Small intestine (tissue), 7 donors: ENCODE measurements at regions not wholly inside any gene's neighbourhood (a gene's known extent, or its start where the extent isn't known, plus 50 kb on each side); places are given as distances from the start of the nearest gene placed in this dataset.

Experiments used
- DNase-seq, 2 donors: peaks; one replicate each; pipeline versions ENCODE4 v3.0.0 to v3.0.0-alpha.2; 2013
- FAIRE-seq: peaks from 2 replicates; lab custom pipeline; 2012; peaks lifted over from hg19 to GRCh38; lab: Jason Lieb, UNC
- H3K27ac ChIP-seq, 3 donors: one replicate each; pipeline ENCODE4 v1.5.1; 2013; ENCODE audit warnings: low read length in 2 of 3, mild to moderate bottlenecking in 2 of 3, control low read depth in 1 of 3, inconsistent platforms in 1 of 3, low read depth in 1 of 3, moderate library complexity in 1 of 3
- H3K27me3 ChIP-seq, 3 donors: one replicate each; pipeline ENCODE4 v1.6.1; 2013; ENCODE audit warnings: low read length in 3 of 3, inconsistent platforms in 1 of 3; ENCODE audit not compliant: control insufficient read depth in 3 of 3, insufficient read depth in 3 of 3
- H3K36me3 ChIP-seq, 3 donors: one replicate each; pipeline ENCODE4 v1.6.1; 2013; ENCODE audit warnings: low read length in 3 of 3, inconsistent platforms in 1 of 3, low read depth in 1 of 3, mild to moderate bottlenecking in 1 of 3, moderate library complexity in 1 of 3; ENCODE audit not compliant: control insufficient read depth in 3 of 3, insufficient read depth in 2 of 3
- H3K4me1 ChIP-seq, 3 donors: one replicate each; pipeline ENCODE4 v1.6.1; 2013; ENCODE audit warnings: low read length in 2 of 3, inconsistent platforms in 1 of 3, low read depth in 1 of 3, mild to moderate bottlenecking in 1 of 3, moderate library complexity in 1 of 3; ENCODE audit not compliant: control insufficient read depth in 3 of 3, insufficient read depth in 2 of 3
- H3K4me3 ChIP-seq, 3 donors: one replicate each; pipeline ENCODE4 v1.5.1; 2013; ENCODE audit warnings: low read length in 3 of 3, control low read depth in 1 of 3, inconsistent platforms in 1 of 3, low read depth in 1 of 3, mild to moderate bottlenecking in 1 of 3, moderate library complexity in 1 of 3
- H3K9me3 ChIP-seq, 2 donors: one replicate each; pipeline ENCODE4 v1.6.1; 2013; ENCODE audit warnings: low read depth in 1 of 2, low read length in 1 of 2; ENCODE audit not compliant: control insufficient read depth in 2 of 2, insufficient read depth in 1 of 2
- WGBS, 3 donors: extraction: QIAGEN DNeasy Blood & Tissue Kit; methylation state at CpG; one replicate each; pipeline ENCODE4 v1.1.7; 2013; 5-methylcytosine and 5-hydroxymethylcytosine counted together
- donor health status: healthy with polysubstance abuse.
- donor health status: control.
- donor health status: control.
- donor health status: Bipolar disorder and iron deficiency.
- donor health status: healthy.

DNA sequence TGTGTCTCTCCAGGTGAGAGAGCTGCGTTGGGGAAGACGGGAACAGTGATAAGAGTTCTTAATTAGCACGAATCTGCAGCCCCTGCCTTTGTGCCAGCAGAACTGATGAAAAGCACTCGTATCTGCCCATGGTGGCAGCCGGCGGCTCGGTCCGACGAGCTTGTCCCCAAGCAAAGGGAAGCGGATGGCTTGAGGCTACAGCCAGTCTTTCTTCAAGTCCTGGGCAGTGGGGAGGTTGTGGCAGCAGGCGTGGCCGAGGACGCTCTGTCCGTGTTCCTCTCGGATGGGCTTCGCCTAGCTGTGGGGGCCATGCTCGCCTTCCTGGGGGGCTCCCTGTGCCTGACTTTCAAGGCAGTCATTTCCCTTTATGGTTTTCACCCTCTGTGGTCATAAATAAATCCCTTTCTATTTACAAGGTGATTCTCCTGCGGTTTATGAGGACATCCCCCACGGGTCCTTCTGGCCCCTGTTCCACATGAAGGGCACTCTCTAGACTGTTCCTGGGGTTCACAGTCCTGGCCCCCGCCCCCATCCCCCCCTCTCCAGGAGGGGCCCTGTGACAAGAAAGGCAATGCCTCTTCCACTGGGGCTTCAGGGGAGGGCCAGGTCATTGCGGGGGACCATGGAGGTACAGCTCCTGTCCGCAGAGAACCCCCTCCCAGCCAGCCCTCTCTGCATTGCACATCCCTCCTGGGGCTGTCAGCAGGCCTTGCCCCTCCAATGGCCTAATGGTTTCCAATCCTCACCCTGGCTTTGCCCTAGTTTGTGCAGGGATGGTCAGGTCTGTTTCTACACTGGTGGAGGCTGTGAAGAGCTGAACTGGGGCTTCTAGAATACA, 1212.3 kb downstream of the BRD1 start:
- no peak overlapping the region for H3K4me3 ChIP-seq
- no peaks in the 10 kb centered on the region for H3K36me3 ChIP-seq
- no peaks in the 10 kb centered on the region for H3K4me1 ChIP-seq
- DNase-seq (no peak), FAIRE-seq (no peak)
- H3K27ac ChIP-seq: no peak overlapping the region
- H3K9me3 ChIP-seq: peaks cover 0 to 5% of the 10 kb centered on the region in 2 donors
- no peaks in the 10 kb centered on the region for H3K27me3 ChIP-seq
- WGBS, 3 donors: 67 to 77% (median 72%) methylated on average over 22 of the region's 22 CpGs

DNA sequence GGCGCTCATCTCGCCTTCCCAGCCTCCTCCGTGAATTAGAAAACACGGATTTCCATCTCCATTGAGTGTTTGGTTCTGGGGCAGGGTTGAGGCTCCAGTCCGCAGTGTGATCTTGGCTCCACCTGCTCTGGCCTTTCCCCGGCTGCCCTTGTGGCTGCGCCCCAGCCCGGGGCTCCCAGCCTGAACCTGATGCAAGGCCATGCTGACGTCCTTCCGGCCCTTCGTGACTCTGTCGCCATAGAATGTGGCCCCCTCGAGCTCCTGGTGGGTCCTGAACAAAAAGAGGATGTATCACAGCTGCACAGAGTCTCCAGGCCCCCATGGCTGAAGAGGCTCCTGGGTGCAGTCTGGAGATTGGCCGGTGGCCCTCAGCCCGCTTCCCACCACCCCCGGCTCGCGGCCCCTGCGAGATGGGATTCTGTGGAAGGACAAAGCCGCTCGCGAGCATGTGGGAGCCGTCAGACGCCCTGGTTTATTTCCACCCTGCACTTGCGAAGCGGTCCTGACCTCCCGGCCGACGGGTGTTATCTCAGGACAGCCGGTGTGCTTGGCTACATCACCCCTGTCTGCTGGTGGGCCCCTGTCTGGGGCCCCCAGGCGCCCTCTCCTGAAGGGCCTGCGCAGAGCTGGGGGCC, 1214.0 kb downstream of the BRD1 start:
- WGBS, 3 donors: 81 to 86% (median 84%) methylated on average over 32 of the region's 32 CpGs
- no peak overlapping the region for H3K4me3 ChIP-seq
- DNase-seq (no peak), FAIRE-seq (no peak)
- H3K36me3 ChIP-seq: no peaks in the 10 kb centered on the region
- H3K4me1 ChIP-seq: no peaks in the 10 kb centered on the region
- no peak overlapping the region for H3K27ac ChIP-seq
- H3K9me3 ChIP-seq: peaks cover 0 to 5% of the 10 kb centered on the region in 2 donors
- H3K27me3 ChIP-seq: no peaks in the 10 kb centered on the region

DNA sequence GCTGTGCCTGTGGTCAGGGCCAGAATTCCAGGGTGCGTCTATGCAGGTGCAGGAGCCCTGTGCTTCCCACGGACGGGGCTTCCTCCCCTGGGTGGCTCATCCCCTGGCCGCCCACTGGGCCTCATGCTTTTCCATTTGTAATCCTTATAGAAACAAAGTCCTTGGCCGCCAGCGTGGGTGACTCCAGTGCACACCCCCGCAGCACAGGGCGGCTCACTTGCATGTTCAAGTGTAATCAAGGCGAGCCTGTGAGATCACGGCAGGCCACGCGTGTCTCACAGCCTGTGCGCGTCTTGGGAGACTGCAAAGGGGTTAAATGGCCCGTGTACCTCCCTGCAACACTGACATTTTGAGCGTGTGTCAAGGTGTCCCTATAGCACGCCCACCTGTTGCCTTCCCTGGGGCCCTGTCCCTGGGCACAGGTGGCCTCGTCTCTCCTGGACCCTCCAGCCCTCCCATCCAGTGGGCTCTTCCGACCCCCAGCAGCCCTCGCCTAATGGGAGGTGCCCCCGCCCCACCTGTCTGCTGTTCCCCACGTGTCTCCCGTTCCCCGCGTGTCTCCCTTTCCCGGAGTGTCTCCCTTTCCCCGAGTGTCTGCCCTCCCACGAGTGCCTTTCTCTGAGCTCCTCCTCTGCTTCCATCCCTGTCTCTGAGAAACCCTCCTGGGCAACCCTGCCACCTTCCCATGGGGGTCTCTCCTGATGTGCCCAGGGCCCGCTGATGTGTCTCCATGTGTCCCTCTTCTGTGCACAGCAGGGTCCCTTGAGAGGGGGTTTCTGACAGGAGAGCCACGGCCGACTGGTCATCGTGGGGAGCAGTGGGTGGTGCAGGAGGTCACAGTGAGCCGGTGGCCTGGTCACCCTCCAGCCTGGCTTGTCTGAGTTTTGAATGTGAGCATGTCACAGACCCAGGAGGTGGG, 1215.3 kb downstream of the BRD1 start:
- no peak for FAIRE-seq
- 80 to 86% (median 80%) methylated on average over 33 of the region's 33 CpGs for WGBS, 3 donors

GRCh38 chr22:48609279-48609865, 1218.3 kb downstream of the BRD1 start:
- Histone ChIP-seq H3K36me3 (no peaks in the 10 kb centered on the region), H3K4me3 (no peak overlapping the region), H3K9me3 (peaks cover 0 to 5% of the 10 kb centered on the region in 2 donors), H3K27ac (no peak overlapping the region), H3K27me3 (no peaks in the 10 kb centered on the region), H3K4me1 (no peaks in the 10 kb centered on the region)
- FAIRE-seq (no peak), DNase-seq (no peak)
- WGBS, 3 donors: 76 to 93% (median 84%) methylated on average over 22 of the region's 22 CpGs

More for the DNA sequence above, 1215.3 kb downstream of the BRD1 start:
- Histone ChIP-seq H3K9me3 (peaks cover 0 to 5% of the 10 kb centered on the region in 2 donors), H3K27me3 (no peaks in the 10 kb centered on the region), H3K4me3 (no peak overlapping the region), H3K4me1 (no peaks in the 10 kb centered on the region), H3K27ac (no peak overlapping the region), H3K36me3 (no peaks in the 10 kb centered on the region)
- no peak for DNase-seq

- FAIRE-seq: no peak
- Histone ChIP-seq H3K27me3 (no peaks in the 10 kb centered on the region), H3K9me3 (peaks cover 0 to 5% of the 10 kb centered on the region in 2 donors), H3K4me3 (no peak overlapping the region), H3K27ac (no peak overlapping the region), H3K36me3 (no peaks in the 10 kb centered on the region), H3K4me1 (no peaks in the 10 kb centered on the region)
- 65 to 75% (median 72%) methylated on average over 23 of the region's 23 CpGs for WGBS, 3 donors
- DNase-seq: no peak
These were observed 1219.6 kb downstream of the BRD1 start for GRCh38 chr22:48607901-48608662.

DNA sequence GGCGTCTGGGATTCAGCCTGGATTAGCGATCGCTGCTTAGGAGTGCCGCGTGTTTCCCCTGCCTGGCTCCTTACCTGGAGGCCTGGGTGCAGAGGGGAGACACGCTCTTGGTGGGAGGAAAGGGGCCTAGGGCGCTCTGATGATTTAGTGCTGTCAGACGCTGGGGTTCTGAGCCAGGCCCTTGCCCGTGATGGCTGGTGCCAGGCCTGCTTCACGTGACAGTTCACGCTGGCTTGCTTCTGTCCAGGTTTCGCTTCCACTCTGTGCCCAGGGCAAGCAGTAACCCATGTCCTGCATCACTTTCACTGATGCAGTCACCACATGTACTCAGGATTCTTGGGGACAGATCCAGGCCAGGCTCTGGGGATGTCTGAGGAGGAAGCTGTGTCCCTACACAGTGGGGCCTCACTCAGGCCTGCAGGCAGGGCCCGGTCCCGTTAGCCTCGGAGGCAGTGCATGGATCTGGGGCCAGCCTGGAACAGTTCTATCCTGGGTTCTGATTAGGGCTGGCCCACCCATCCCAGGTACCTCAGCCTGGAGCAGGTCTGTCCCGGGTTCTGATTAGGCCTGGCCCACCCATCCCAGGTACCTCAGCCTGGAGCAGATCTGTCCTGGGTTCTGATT, 1220.9 kb downstream of the BRD1 start:
- WGBS, 3 donors: 89 to 94% (median 92%) methylated on average over 16 of the region's 16 CpGs
- no peak overlapping the region for H3K4me3 ChIP-seq
- H3K4me1 ChIP-seq: no peaks in the 10 kb centered on the region
- peaks cover 0 to 5% of the 10 kb centered on the region in 2 donors for H3K9me3 ChIP-seq
- no peak for FAIRE-seq
- no peaks in the 10 kb centered on the region for H3K27me3 ChIP-seq
- H3K27ac ChIP-seq: no peak overlapping the region
- DNase-seq: no peak
- H3K36me3 ChIP-seq: no peaks in the 10 kb centered on the region

DNA sequence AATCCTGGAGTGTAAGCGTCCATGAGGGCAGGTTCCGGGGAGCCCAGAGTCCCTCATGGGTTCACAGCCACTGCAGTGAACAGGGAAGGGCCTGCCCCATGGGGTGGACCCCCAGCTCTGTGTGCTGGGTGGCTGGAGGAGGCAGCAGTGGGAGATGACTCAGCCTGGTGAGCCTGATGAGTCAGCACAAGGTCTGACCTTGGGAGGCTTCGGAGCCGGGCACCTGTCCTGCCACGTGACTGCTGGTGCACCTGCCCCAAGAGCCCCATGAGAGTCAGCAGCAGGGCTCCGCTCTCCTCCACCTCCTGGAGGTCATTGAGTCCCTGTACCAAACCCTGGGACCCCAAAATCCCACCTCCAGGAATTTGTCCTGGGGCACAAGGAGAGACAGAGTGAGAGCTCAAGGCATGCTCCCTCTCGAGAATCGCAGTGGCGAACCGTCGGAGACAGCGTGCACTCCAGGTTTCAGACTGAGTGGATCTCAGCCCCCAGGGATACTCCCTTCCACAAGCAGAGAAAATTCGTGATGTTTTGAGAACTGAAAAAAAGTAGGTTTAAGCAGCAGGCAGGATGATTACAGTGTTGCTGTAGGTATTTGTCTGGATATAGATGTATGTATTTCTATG, 1221.7 kb downstream of the BRD1 start:
- FAIRE-seq: no peak
- no peaks in the 10 kb centered on the region for H3K36me3 ChIP-seq
- no peaks in the 10 kb centered on the region for H3K9me3 ChIP-seq
- H3K27me3 ChIP-seq: no peaks in the 10 kb centered on the region
- no peak overlapping the region for H3K27ac ChIP-seq
- H3K4me1 ChIP-seq: no peaks in the 10 kb centered on the region
- DNase-seq: no peak
- WGBS, 3 donors: 63 to 86% (median 72%) methylated on average over 13 of the region's 13 CpGs
- no peak overlapping the region for H3K4me3 ChIP-seq
